Chondrocyte (in vitro differentiated cells): ENCODE measurements at regions not wholly inside any gene's neighbourhood (a gene's known extent, or its start where the extent isn't known, plus 50 kb on each side); places are given as distances from the start of the nearest gene placed in this dataset.
A peak's percentile ranks its signal among the peaks of the same experiment; 100 is the strongest.

Source experiments
- DNase-seq: peaks from one replicate; pipeline ENCODE4 v3.0.0; 2021; ENCODE audit warnings: mixed read lengths, low spot score
- H3K27ac Mint-ChIP-seq: one replicate; pipeline ENCODE4 v1.8.0; 2021; ENCODE audit warnings: mild to moderate bottlenecking, moderate library complexity, mixed read lengths; ENCODE audit not compliant: unreplicated experiment
- H3K27me3 Mint-ChIP-seq: 2 replicates; pipeline ENCODE4 v1.8.0; 2021; ENCODE audit warnings: low read depth, mixed read lengths
- H3K36me3 Mint-ChIP-seq: 2 replicates; pipeline ENCODE4 v1.8.0; 2021; ENCODE audit warnings: low read depth, mixed read lengths
- H3K4me1 Mint-ChIP-seq: 2 replicates; pipeline ENCODE4 v1.8.0; 2021; ENCODE audit warnings: low read depth, mild to moderate bottlenecking, mixed read lengths
- H3K4me3 Mint-ChIP-seq: one replicate; pipeline ENCODE4 v1.8.0; 2021; ENCODE audit warnings: mild to moderate bottlenecking, moderate library complexity, mixed read lengths; ENCODE audit not compliant: unreplicated experiment
- H3K9me3 Mint-ChIP-seq: 2 replicates; pipeline ENCODE4 v1.8.0; 2021; ENCODE audit warnings: low read depth, mixed read lengths
- TF ChIP-seq, protein P1 (sequence below): fragments of 200-600 bp; sonication (generic); IDR thresholded peaks from 2 replicates; pipeline ENCODE4 v1.5.0; 2021; ENCODE audit warnings: antibody characterized with exemption, mild to moderate bottlenecking, moderate library complexity

DNA sequence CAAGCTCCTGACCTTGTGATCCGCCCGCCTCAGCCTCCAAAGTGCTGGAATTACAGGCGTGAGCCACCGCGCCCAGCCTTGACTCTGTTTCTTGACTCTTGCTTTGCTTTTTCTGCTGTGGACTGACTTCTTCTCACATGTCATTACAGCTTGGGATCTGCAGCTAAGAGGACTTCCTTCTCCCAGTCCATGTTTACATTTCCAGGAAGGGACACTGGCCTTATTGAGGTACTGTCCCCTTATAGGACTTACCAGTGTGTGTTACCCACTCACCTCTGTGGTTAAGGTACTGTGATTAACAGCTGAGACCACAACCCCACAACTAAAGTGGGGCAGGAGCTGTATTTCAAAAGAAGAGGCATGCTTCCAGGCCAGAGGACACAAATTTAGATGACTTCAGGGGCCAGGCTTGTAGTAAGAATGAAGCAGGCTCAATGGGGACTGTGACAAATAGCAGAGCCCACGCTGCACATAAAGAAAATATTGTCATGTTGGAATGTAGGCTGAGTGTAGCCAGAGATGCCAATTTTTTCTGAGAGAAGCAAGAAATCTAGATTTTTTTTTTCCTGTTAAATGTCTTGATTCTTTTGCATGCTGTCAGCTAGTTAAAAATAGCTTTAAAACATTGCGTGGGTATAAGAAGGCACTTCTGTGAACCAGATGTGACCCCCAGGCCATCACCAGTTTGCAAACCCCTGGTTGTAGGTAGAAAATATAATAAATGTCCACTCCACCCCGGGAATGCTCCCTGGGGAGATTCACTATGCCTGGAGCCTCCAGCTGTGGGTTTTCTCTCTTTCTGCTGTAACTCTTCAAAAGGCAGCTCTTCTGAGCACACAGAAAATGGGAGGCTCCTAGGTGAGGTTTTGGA, 75.0 kb downstream of the PTPDC1 start:
- DNase-seq = no peak
- TF ChIP-seq, protein P1, sequence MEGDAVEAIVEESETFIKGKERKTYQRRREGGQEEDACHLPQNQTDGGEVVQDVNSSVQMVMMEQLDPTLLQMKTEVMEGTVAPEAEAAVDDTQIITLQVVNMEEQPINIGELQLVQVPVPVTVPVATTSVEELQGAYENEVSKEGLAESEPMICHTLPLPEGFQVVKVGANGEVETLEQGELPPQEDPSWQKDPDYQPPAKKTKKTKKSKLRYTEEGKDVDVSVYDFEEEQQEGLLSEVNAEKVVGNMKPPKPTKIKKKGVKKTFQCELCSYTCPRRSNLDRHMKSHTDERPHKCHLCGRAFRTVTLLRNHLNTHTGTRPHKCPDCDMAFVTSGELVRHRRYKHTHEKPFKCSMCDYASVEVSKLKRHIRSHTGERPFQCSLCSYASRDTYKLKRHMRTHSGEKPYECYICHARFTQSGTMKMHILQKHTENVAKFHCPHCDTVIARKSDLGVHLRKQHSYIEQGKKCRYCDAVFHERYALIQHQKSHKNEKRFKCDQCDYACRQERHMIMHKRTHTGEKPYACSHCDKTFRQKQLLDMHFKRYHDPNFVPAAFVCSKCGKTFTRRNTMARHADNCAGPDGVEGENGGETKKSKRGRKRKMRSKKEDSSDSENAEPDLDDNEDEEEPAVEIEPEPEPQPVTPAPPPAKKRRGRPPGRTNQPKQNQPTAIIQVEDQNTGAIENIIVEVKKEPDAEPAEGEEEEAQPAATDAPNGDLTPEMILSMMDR = no peak
- H3K27me3 Mint-ChIP-seq = no peaks in the 10 kb centered on the region
- no peaks in the 10 kb centered on the region for H3K36me3 Mint-ChIP-seq
- peaks cover 5% of the 10 kb centered on the region for H3K9me3 Mint-ChIP-seq
- H3K4me1 Mint-ChIP-seq = peaks cover 41% of the 10 kb centered on the region
- peak overlapping the region; percentile 96 for H3K27ac Mint-ChIP-seq
- no peak overlapping the region for H3K4me3 Mint-ChIP-seq

GRCh38 chr9:94160594-94161501, 76.6 kb downstream of the PTPDC1 start:
- no peak for DNase-seq
- Mint-ChIP-seq H3K9me3 (no peaks in the 10 kb centered on the region), H3K36me3 (no peaks in the 10 kb centered on the region), H3K27ac (peak overlapping the region; percentile 14), H3K4me3 (no peak overlapping the region), H3K27me3 (no peaks in the 10 kb centered on the region), H3K4me1 (peaks cover 52% of the 10 kb centered on the region)
- TF ChIP-seq, protein P1 = peak; percentile 38

- no peak for DNase-seq
- Mint-ChIP-seq H3K27me3 (no peaks in the 10 kb centered on the region), H3K4me1 (peaks cover 50% of the 10 kb centered on the region), H3K9me3 (no peaks in the 10 kb centered on the region), H3K4me3 (no peak overlapping the region), H3K27ac (no peak overlapping the region), H3K36me3 (no peaks in the 10 kb centered on the region)
- TF ChIP-seq, protein P1 = no peak
Measured at GRCh38 chr9:94161673-94162072, 77.4 kb downstream of the PTPDC1 start.

GRCh38 chr9:94164806-94165549, 80.7 kb downstream of the PTPDC1 start:
- peaks cover 1% of the 10 kb centered on the region for H3K36me3 Mint-ChIP-seq
- no peaks in the 10 kb centered on the region for H3K9me3 Mint-ChIP-seq
- peak overlapping the region; percentile 56 for H3K4me3 Mint-ChIP-seq
- H3K27ac Mint-ChIP-seq = peak overlapping the region; percentile 80
- TF ChIP-seq, protein P1 = no peak
- H3K4me1 Mint-ChIP-seq = peaks cover 35% of the 10 kb centered on the region
- no peaks in the 10 kb centered on the region for H3K27me3 Mint-ChIP-seq
- DNase-seq = no peak
